GM12873 (cell line): ENCODE measurements at regions not wholly inside any gene's neighbourhood (a gene's known extent, or its start where the extent isn't known, plus 50 kb on each side); places are given as distances from the start of the nearest gene placed in this dataset.
A peak's percentile ranks its signal among the peaks of the same experiment; 100 is the strongest.

Experiments
- TF ChIP-seq, protein P1 (sequence below): IDR thresholded peaks from 2 replicates; pipeline ENCODE4 v1.5.1; 2012; ENCODE audit warnings: low read depth, mild to moderate bottlenecking, moderate library complexity, low read length, control low read depth; ENCODE audit not compliant: insufficient read depth; ENCODE audit errors: missing control alignments

DNA sequence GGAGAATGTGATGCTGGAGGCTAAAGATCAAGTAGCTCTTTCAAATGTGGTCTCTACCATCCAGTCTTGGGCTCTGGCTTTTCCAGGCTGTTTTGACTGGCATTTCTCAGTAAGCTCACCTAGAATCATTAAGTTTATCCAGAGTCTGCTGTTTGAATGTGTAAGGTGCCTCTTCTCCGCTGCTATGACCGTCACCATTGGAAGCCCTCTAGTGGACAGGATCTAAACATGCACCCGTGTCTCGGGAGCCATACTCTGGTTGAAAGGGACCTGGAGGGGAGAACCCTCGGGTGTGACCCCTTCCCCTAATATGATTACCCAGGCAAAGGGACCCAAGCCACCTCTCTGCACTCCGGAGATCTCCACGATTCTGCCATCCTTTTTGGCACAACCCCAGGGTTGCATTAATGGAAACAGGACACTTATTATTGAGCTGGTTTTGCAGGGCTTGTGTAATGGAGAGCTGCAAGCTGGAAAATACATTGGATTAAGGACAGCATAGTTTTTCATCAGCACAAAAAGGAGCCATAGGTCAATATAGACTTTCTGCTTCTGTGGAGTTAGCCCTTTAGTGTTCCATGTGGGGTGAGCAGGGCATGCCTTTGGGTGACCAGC, 191.0 kb upstream of the LARGE1 start:
- TF ChIP-seq, protein P1, sequence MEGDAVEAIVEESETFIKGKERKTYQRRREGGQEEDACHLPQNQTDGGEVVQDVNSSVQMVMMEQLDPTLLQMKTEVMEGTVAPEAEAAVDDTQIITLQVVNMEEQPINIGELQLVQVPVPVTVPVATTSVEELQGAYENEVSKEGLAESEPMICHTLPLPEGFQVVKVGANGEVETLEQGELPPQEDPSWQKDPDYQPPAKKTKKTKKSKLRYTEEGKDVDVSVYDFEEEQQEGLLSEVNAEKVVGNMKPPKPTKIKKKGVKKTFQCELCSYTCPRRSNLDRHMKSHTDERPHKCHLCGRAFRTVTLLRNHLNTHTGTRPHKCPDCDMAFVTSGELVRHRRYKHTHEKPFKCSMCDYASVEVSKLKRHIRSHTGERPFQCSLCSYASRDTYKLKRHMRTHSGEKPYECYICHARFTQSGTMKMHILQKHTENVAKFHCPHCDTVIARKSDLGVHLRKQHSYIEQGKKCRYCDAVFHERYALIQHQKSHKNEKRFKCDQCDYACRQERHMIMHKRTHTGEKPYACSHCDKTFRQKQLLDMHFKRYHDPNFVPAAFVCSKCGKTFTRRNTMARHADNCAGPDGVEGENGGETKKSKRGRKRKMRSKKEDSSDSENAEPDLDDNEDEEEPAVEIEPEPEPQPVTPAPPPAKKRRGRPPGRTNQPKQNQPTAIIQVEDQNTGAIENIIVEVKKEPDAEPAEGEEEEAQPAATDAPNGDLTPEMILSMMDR: peak; percentile 93

DNA sequence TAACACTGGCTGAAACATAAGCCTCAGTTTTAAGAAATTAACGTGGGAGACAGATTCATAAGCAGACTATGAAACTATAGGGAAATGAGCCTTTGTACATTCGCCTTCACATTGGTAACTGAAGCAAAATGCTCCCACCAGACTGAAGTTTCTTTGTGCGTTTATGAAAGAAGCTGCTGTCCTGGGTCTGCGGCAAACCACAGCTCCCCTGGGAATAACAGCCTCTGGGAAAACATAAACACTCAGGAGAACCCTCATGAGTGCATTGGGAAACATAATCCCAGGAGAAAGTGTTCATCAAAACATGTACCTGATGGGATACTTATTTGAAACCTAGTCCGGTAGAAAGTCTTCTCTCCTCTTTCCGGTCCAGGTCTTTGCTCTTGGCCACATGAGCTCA, 193.1 kb upstream of the LARGE1 start:
- TF ChIP-seq, protein P1: no peak

DNA sequence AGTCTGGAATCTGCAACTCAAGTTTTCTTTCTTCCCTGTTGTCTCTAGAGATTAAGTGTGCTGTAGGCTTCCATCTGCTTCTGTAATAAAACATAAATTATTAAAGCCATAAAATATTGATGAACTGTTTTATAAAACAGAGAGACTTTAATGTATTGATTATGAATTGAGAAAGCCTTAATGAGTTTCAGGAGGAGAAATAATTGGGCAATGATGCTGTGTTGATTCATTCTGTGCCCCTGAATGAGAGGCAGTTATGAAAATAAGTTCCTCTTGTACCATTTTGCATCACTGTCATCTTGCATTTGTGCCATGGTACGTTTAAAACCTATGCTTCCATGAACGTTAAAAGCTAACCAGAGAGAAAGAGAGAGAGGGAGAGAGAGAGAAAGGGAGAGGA, 194.1 kb upstream of the LARGE1 start:
- TF ChIP-seq, protein P1: no peak

DNA sequence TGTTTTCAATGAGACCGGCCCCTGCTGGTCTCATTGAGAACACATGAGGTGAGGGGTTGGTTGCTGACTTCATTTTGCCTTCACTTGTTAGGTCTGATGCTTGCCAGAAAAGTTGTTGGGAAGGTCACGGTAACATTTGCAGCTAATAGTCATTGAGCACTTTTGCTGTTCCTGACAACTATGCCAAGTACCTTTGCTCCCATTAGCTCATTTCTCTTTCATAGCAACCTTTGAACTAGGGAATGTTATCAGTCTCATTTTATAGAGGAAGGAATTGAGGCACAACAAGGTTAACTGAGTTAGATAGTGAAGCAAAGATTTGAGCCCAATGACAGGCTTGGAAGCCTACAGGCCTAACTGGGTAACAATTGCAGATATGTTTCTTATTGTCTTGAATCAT, 195.4 kb upstream of the LARGE1 start:
- TF ChIP-seq, protein P1: no peak

DNA sequence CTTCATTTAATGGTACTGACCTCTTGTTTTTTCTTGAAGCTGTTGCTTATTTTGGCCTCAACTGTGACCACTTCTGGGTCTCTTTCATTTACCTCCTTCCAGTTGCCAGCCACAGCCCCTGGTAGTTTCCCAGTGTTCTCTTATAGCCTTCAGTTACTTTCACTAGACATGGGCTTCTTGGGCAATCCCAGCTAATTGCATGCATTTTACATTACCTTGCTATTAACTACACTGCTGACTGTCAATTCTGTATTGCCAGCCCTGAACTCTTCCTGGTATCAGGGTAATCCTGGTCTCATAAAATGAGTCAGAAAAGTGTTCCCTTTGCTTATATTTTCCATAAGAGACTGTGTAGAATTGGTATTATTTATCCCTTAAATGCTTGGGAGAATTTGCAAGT, 195.8 kb upstream of the LARGE1 start:
- TF ChIP-seq, protein P1: no peak

DNA sequence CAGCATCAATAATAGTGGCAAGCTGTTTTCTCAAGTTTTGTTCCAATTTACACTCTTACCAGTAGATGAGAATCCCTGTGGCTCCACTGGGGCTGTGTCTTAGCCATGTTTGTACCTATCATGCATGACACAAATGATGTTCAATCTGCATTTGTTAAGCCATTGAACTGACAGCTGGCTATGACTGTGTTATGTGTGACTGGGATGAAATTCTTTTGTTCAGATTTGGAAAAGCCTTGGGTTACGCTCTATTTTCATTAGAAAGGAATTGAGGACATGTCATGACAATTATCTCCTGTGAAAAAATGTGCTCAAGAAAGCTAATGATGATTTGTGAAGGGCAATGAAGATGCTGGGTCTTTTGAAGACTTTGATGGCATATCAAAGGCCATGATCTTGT, 201.8 kb upstream of the LARGE1 start:
- TF ChIP-seq, protein P1: no peak

DNA sequence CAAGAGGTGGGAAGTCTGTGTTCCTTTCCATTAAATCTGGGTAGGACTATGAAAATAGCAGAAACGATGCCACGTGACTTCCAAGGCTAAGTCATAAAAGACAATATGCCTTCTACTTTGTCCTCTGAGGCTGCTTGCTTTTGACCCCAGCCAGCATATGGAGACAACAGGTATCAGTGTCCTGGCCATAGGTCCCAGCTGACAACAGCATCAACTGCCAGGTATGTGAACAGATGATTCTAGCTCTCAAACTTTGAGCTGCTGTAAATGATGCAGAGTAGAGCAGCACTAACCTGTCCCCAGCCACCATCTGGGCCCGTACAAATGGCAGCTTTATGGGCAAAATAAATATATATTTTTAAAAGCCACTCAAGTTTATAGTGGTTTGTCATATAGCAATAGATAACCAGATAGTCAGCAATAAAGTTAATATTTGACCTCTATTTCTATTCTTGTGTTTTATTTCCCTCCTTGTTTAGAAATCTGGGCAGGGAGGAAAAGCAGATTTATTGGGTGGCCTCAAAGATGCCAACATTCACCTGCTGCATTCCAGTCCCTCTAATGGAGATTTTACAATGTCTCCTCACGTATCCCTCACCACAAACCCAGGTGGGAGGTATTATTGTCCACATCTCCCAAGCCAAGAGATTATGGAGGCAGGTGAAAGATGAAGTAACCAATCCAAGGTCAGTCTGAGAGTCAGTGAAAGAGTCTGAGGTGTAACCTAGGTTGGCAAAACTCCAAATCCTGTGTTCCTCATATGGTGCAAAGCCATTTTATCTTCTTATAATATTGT, 209.6 kb upstream of the LARGE1 start:
- TF ChIP-seq, protein P1: no peak
